Tibial artery (tissue), 4 donors: ENCODE measurements at regions not wholly inside any gene's neighbourhood (a gene's known extent, or its start where the extent isn't known, plus 50 kb on each side); places are given as distances from the start of the nearest gene placed in this dataset.
"Not testable (repeated sequence)": the region's sequence is repeated elsewhere in the genome, so short reads cannot be mapped to it uniquely, and the experiment has no call there.

Source experiments
- DNase-seq, 2 donors: peaks; one replicate each; pipeline ENCODE4 v3.0.0-alpha.2; 2019
- H3K27ac ChIP-seq, 2 donors: fragments of 200-600 bp; sonication (generic) in 1 of 2; 1 replicate in 1 of 2; 2 replicates in 1 of 2; pipeline ENCODE4 v1.5.1; 2018 to 2019; ENCODE audit warnings: mild to moderate bottlenecking in 1 of 2
- H3K27me3 ChIP-seq, 2 donors: fragments of 200-600 bp; sonication (generic) in 1 of 2; one replicate each; pipeline versions ENCODE4 v1.5.1 to v1.6.0; 2016 to 2019
- H3K36me3 ChIP-seq, 3 donors: fragments of 200-600 bp; sonication (generic) in 2 of 3; one replicate each; pipeline ENCODE4 v1.5.1; 2016 to 2019; ENCODE audit warnings: mild to moderate bottlenecking in 2 of 3
- H3K4me1 ChIP-seq, 4 donors: fragments of 200-600 bp; sonication (generic) in 2 of 4; 1 replicate in 3 of 4; 2 replicates in 1 of 4; pipeline ENCODE4 v1.5.1; 2016 to 2019
- H3K4me3 ChIP-seq, 2 donors: fragments of 200-600 bp; sonication (generic) in 1 of 2; 1 replicate in 1 of 2; 2 replicates in 1 of 2; pipeline ENCODE4 v1.5.1; 2018 to 2019; ENCODE audit warnings: mild to moderate bottlenecking in 2 of 2
- H3K9me3 ChIP-seq, 3 donors: fragments of 200-600 bp; sonication (generic) in 1 of 3; one replicate each; pipeline ENCODE4 v1.5.1; 2016 to 2019
- intact Hi-C: fragments of 100-400 bp; cut with DNase I; formaldehyde crosslinking; loops from one replicate; pipeline ENCODE4 v1.15.0; 2023; ENCODE audit warnings: low total_unique reads
- TF ChIP-seq, protein P1 (sequence below), 2 experiments: fragments of 200-600 bp in 1 of 2; fragments of 450-650 bp in 1 of 2; IDR thresholded peaks; one replicate each; pipeline ENCODE4 v1.5.1; 2017 to 2019; ENCODE audit warnings: antibody characterized with exemption in 2 of 2, mild to moderate bottlenecking in 1 of 2, moderate library complexity in 1 of 2

DNA sequence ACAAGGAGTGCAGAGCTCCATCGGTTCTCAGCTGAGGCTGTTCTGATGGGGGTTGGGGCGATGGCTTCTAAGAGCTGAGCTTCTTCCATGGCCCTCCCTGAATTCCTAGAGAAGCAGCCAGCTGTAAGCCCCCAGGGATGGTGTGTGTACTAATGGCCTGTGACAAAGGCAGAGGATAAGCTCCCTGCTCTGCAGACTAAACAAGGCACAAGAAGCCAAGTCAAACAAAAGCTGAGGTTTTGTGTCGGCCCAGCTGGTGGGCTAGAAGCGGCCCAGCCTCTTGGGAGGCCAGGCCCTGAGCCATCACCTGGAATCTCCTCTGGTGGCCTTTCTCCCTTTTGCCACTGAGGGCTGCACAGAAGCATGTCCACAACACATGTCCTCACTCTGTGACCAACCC lies 75.0 kb upstream of the XPA start:
- no peaks in the 10 kb centered on the region for H3K9me3 ChIP-seq
- DNase-seq, result no peak
- TF ChIP-seq, protein P1, sequence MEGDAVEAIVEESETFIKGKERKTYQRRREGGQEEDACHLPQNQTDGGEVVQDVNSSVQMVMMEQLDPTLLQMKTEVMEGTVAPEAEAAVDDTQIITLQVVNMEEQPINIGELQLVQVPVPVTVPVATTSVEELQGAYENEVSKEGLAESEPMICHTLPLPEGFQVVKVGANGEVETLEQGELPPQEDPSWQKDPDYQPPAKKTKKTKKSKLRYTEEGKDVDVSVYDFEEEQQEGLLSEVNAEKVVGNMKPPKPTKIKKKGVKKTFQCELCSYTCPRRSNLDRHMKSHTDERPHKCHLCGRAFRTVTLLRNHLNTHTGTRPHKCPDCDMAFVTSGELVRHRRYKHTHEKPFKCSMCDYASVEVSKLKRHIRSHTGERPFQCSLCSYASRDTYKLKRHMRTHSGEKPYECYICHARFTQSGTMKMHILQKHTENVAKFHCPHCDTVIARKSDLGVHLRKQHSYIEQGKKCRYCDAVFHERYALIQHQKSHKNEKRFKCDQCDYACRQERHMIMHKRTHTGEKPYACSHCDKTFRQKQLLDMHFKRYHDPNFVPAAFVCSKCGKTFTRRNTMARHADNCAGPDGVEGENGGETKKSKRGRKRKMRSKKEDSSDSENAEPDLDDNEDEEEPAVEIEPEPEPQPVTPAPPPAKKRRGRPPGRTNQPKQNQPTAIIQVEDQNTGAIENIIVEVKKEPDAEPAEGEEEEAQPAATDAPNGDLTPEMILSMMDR (IDR thresholded peaks at IDR 0.05), result no peak
- peaks cover 0 to 13% (median 5%) of the 10 kb centered on the region in 4 donors for H3K4me1 ChIP-seq
- H3K4me3 ChIP-seq, result no peak overlapping the region
- no peaks in the 10 kb centered on the region for H3K36me3 ChIP-seq
- no peak overlapping the region for H3K27ac ChIP-seq
- intact Hi-C loops, result no loop called here
- peaks cover 0 to 6% of the 10 kb centered on the region in 2 donors for H3K27me3 ChIP-seq

- intact Hi-C loops, result no loop called here
- DNase-seq, result no peak
- Histone ChIP-seq H3K4me1 (peaks cover 0 to 13% (median 5%) of the 10 kb centered on the region in 4 donors), H3K36me3 (no peaks in the 10 kb centered on the region), H3K4me3 (no peak overlapping the region), H3K9me3 (peaks cover 0 to 5% (median 0%) of the 10 kb centered on the region in 3 donors), H3K27me3 (peaks cover 0 to 6% of the 10 kb centered on the region in 2 donors), H3K27ac (no peak overlapping the region)
- TF ChIP-seq, protein P1 (IDR thresholded peaks at IDR 0.05), result no peak
Observed at GRCh38 chr9:97773091-97773490, 76.0 kb upstream of the XPA start.

DNA sequence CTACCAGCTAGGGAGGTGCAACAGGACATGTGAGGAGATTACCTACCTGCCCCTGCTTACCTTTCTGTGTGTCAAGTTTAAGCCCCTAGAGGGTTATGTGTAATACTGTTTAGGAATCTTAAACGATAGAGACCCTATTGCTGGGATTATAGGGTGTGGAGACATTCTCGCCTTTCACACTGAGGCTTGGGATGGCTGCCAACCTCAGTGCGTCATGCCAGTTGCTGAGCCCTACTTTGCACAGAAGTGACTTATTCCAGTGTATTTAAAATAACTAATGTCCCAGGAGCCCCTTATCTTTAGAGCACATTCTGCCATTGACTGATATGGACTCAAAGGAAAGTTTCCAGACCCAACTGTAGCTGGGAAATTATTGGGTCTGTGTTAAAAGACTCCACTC lies 76.6 kb upstream of the XPA start:
- H3K4me1 ChIP-seq, result peaks cover 0 to 9% (median 3%) of the 10 kb centered on the region in 4 donors
- H3K4me3 ChIP-seq, result no peak overlapping the region
- H3K36me3 ChIP-seq, result no peaks in the 10 kb centered on the region
- peaks cover 0 to 6% of the 10 kb centered on the region in 2 donors for H3K27me3 ChIP-seq
- peaks cover 0 to 11% (median 4%) of the 10 kb centered on the region in 3 donors for H3K9me3 ChIP-seq
- intact Hi-C loops, result no loop called here
- H3K27ac ChIP-seq, result no peak overlapping the region
- DNase-seq, result no peak
- TF ChIP-seq, protein P1 (IDR thresholded peaks at IDR 0.05), result no peak

- intact Hi-C loops, result no loop called here
- H3K27ac ChIP-seq, result no peak overlapping the region
- peaks cover 0 to 6% of the 10 kb centered on the region in 2 donors for H3K27me3 ChIP-seq
- TF ChIP-seq, protein P1 (IDR thresholded peaks at IDR 0.05), result no peak
- no peak for DNase-seq
- H3K4me1 ChIP-seq, result no peaks in the 10 kb centered on the region
- H3K9me3 ChIP-seq, result peaks cover 0 to 19% (median 12%) of the 10 kb centered on the region in 3 donors
- H3K4me3 ChIP-seq, result no peak overlapping the region
- no peaks in the 10 kb centered on the region for H3K36me3 ChIP-seq
Observed at GRCh38 chr9:97774673-97775072, 77.5 kb upstream of the XPA start.

DNA sequence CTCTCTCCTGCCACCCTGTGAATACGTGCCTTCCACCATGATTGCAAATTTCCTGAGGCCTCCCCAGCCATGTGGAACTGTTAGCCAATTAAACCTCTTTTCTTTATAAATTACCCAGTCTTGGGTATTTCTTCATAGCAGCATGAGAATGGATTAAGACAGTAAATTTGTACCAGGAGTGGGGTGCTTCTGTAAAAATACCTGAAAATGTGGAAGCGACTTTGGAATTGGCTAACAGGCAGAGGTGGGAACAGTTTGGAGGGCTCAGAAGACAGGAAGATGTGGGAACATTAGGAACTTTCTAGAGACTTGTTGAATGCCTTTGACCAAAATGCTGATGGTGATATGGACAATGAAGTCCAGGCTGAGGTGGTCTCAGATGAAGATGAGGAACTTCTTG lies 74.3 kb upstream of the FOXE1 start:
- H3K36me3 ChIP-seq, DNase-seq, intact Hi-C loops, H3K4me3 ChIP-seq, H3K4me1 ChIP-seq, H3K27ac ChIP-seq, H3K27me3 ChIP-seq: not testable (repeated sequence)
- peaks cover 0 to 23% (median 14%) of the 10 kb centered on the region in 3 donors for H3K9me3 ChIP-seq

DNA sequence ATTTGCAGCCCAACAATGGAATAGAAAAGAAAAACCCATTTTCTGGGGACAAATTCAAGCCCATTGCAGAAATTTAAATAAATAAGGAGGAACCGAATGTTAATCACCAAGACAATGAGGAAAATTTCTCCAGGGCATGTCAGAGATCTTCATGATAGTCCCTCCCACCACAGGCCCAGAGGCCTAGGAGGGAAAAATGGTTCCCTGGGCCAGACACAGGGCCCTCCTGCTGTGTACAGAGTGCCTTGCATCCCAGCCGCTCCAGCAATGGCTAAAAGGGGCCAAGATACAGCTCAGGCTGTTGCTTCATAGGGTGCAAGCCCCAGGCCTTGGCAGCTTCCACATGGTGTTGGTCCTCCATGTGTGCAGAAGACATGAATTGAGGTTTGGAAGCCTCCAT lies 73.4 kb upstream of the FOXE1 start:
- DNase-seq, result no peak
- intact Hi-C loops, result no loop called here
- TF ChIP-seq, protein P1 (IDR thresholded peaks at IDR 0.05), result no peak
- no peaks in the 10 kb centered on the region for H3K4me1 ChIP-seq
- peaks cover 0 to 23% (median 14%) of the 10 kb centered on the region in 3 donors for H3K9me3 ChIP-seq
- H3K27me3 ChIP-seq, result no peaks in the 10 kb centered on the region
- no peaks in the 10 kb centered on the region for H3K36me3 ChIP-seq
- H3K4me3 ChIP-seq, result no peak overlapping the region
- no peak overlapping the region for H3K27ac ChIP-seq
